22Rv1 (cell line): ENCODE measurements at regions not wholly inside any gene's neighbourhood (a gene's known extent, or its start where the extent isn't known, plus 50 kb on each side); places are given as distances from the start of the nearest gene placed in this dataset.

Experiments used
- CTCF ChIP-seq: fragments of 450-650 bp; IDR thresholded peaks from 2 replicates; pipeline ENCODE4 v1.5.1; 2017; ENCODE audit warnings: mild to moderate bottlenecking
- ZFX ChIP-seq: fragments of 450-650 bp; IDR thresholded peaks from 2 replicates; pipeline ENCODE4 v1.6.1; 2017; ENCODE audit warnings: antibody characterized with exemption, borderline replicate concordance

GRCh38 chr1:54474310-54475251, 68.4 kb upstream of the SSBP3 start:
- TF ChIP-seq CTCF, result no peak
- no peak for TF ChIP-seq ZFX
